Uterus (tissue), 3 donors: ENCODE measurements at regions not wholly inside any gene's neighbourhood (a gene's known extent, or its start where the extent isn't known, plus 50 kb on each side); places are given as distances from the start of the nearest gene placed in this dataset.

ENCODE experiments used
- DNase-seq, 2 donors: peaks; one replicate each; pipeline ENCODE4 v3.0.0-alpha.2; 2019 to 2020
- H3K27ac ChIP-seq, 2 donors: fragments of 200-600 bp; sonication (generic); 1 replicate in 1 of 2; 2 replicates in 1 of 2; pipeline ENCODE4 v1.5.1; 2016 to 2018
- H3K27me3 ChIP-seq, 2 donors: fragments of 200-600 bp; sonication (generic); one replicate each; pipeline ENCODE4 v1.5.1; 2018 to 2019; ENCODE audit warnings: control low read depth in 1 of 2
- H3K36me3 ChIP-seq, 2 donors: fragments of 200-600 bp; sonication (generic); one replicate each; pipeline ENCODE4 v1.5.1; 2019; ENCODE audit warnings: control low read depth in 1 of 2
- H3K4me1 ChIP-seq, 2 donors: fragments of 200-600 bp; sonication (generic); one replicate each; pipeline ENCODE4 v1.5.1; 2018 to 2019; ENCODE audit warnings: control low read depth in 1 of 2
- H3K4me3 ChIP-seq, 2 donors: fragments of 200-600 bp; sonication (generic); 1 replicate in 1 of 2; 2 replicates in 1 of 2; pipeline ENCODE4 v1.5.1; 2018 to 2019; ENCODE audit warnings: mild to moderate bottlenecking in 1 of 2
- H3K9me3 ChIP-seq, 2 donors: fragments of 200-600 bp; sonication (generic); one replicate each; pipeline ENCODE4 v1.5.1; 2019; ENCODE audit warnings: control low read depth in 1 of 2
- POLR2A ChIP-seq, 2 donors: fragments of 450-650 bp; IDR thresholded peaks; one replicate each; pipeline ENCODE4 v1.6.1; 2016; ENCODE audit warnings: antibody characterized with exemption in 2 of 2, mild to moderate bottlenecking in 1 of 2, moderate library complexity in 1 of 2
- intact Hi-C: fragments of 100-400 bp; cut with DNase I; formaldehyde crosslinking; loops from one replicate; pipeline ENCODE4 v1.15.1; 2023; ENCODE audit warnings: low total_unique reads
- TF ChIP-seq, protein P1 (sequence below), 4 experiments: fragments of 200-600 bp in 2 of 4; fragments of 450-650 bp in 2 of 4; sonication (generic) in 2 of 4; IDR thresholded peaks; one replicate each; pipeline ENCODE4 v1.5.1; 2016 to 2019; ENCODE audit warnings: antibody characterized with exemption in 4 of 4, mild to moderate bottlenecking in 2 of 4, moderate library complexity in 1 of 4
- donor health status: DM: yes; HTN: yes; CAD: no.

- H3K27me3 ChIP-seq = peaks cover 0 to 8% of the 10 kb centered on the region in 2 donors
- no peak overlapping the region for H3K27ac ChIP-seq
- no peaks in the 10 kb centered on the region for H3K4me1 ChIP-seq
- H3K9me3 ChIP-seq = no peaks in the 10 kb centered on the region
- H3K4me3 ChIP-seq = no peak overlapping the region
- intact Hi-C loops = no loop called here
- TF ChIP-seq, protein P1, sequence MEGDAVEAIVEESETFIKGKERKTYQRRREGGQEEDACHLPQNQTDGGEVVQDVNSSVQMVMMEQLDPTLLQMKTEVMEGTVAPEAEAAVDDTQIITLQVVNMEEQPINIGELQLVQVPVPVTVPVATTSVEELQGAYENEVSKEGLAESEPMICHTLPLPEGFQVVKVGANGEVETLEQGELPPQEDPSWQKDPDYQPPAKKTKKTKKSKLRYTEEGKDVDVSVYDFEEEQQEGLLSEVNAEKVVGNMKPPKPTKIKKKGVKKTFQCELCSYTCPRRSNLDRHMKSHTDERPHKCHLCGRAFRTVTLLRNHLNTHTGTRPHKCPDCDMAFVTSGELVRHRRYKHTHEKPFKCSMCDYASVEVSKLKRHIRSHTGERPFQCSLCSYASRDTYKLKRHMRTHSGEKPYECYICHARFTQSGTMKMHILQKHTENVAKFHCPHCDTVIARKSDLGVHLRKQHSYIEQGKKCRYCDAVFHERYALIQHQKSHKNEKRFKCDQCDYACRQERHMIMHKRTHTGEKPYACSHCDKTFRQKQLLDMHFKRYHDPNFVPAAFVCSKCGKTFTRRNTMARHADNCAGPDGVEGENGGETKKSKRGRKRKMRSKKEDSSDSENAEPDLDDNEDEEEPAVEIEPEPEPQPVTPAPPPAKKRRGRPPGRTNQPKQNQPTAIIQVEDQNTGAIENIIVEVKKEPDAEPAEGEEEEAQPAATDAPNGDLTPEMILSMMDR (IDR thresholded peaks at IDR 0.05) = no peak
- no peak for TF ChIP-seq POLR2A (IDR thresholded peaks at IDR 0.05)
- no peaks in the 10 kb centered on the region for H3K36me3 ChIP-seq
- DNase-seq = no peak
Measured at GRCh38 chr1:38193040-38193439, 146.4 kb upstream of the POU3F1 start.

- Histone ChIP-seq H3K27ac (no peak overlapping the region), H3K36me3 (no peaks in the 10 kb centered on the region), H3K9me3 (no peaks in the 10 kb centered on the region), H3K4me1 (no peaks in the 10 kb centered on the region), H3K4me3 (no peak overlapping the region), H3K27me3 (peaks cover 0 to 8% of the 10 kb centered on the region in 2 donors)
- TF ChIP-seq, protein P1 (IDR thresholded peaks at IDR 0.05) = no peak
- no peak for TF ChIP-seq POLR2A (IDR thresholded peaks at IDR 0.05)
- DNase-seq = no peak
- intact Hi-C loops = no loop called here
Measured at GRCh38 chr1:38191461-38191860, 144.9 kb upstream of the POU3F1 start.

DNA sequence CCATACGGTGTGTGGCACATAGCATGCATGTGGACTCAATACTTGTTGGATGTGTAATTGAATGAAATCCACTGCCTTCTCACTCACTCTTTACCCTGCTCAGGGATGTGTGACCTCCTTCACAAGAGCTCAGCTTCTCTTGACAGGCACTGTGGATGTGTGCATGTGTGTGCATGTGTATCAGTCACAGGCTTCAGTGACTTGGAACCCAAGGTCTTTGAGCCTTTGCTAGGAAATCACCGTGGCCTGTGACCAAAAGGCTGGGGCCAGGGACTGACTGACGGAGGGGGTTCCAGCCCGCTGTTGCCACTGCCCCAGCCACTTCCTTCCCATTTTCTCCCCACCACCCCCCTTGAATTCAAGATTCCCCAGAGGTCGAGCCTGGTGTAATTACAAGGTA is 144.4 kb upstream of the POU3F1 start:
- Histone ChIP-seq H3K4me3 (no peak overlapping the region), H3K36me3 (no peaks in the 10 kb centered on the region), H3K4me1 (no peaks in the 10 kb centered on the region), H3K27ac (no peak overlapping the region), H3K9me3 (no peaks in the 10 kb centered on the region), H3K27me3 (peaks cover 0 to 8% of the 10 kb centered on the region in 2 donors)
- TF ChIP-seq, protein P1 (IDR thresholded peaks at IDR 0.05) = no peak
- intact Hi-C loops = no loop called here
- no peak for DNase-seq

DNA sequence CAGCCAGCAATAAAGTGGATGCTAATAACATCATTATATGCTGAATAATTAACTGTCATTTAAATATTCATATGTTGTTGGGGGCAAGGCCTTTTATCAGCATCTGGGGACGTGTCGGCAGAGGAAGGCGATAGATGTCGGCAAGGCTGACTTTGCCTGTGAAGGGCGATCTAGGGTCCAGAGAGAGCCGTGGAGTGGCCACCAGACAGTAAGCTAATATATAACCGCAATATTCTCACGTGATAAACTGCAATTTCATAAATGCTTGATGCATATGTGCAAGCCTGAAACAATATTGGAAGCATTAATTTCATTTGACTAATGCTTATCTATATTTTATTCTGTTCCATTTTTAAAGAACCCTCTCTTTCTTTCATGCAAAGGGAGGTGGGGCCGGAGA is 141.0 kb upstream of the POU3F1 start:
- intact Hi-C loops = no loop called here
- Histone ChIP-seq H3K4me1 (no peaks in the 10 kb centered on the region), H3K4me3 (no peak overlapping the region), H3K9me3 (no peaks in the 10 kb centered on the region), H3K27ac (no peak overlapping the region), H3K36me3 (no peaks in the 10 kb centered on the region), H3K27me3 (no peaks in the 10 kb centered on the region)
- TF ChIP-seq POLR2A (IDR thresholded peaks at IDR 0.05) = no peak
- TF ChIP-seq, protein P1 (IDR thresholded peaks at IDR 0.05) = no peak
- no peak for DNase-seq

DNA sequence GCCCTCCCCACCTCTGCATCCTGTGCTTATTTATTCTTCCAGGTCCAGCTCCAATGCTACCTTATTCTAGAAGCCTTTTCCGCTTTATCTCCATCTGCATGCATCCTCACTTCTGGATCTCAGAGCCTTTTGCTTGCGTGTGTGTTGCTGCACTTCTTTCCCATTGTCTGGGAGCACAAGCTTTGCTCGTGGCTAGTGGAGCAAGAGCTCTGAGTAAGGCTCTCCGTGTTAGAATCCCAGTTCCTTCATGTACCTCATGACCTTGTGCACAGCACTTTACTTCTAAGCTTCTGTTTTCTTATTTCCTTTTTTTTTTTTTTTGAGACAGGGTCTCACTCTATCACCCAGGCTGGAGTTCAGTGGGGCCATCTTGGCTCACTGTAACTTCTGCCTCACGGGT is 140.0 kb upstream of the POU3F1 start:
- Histone ChIP-seq H3K27me3 (no peaks in the 10 kb centered on the region), H3K36me3 (no peaks in the 10 kb centered on the region), H3K27ac (no peak overlapping the region), H3K9me3 (no peaks in the 10 kb centered on the region), H3K4me1 (no peaks in the 10 kb centered on the region), H3K4me3 (no peak overlapping the region)
- intact Hi-C loops = no loop called here
- TF ChIP-seq, protein P1 (IDR thresholded peaks at IDR 0.05) = no peak
- TF ChIP-seq POLR2A (IDR thresholded peaks at IDR 0.05) = no peak
- DNase-seq = no peak
